OCI-LY1 (cell line): ENCODE measurements at regions not wholly inside any gene's neighbourhood (a gene's known extent, or its start where the extent isn't known, plus 50 kb on each side); places are given as distances from the start of the nearest gene placed in this dataset.

Experiments used
- EZH2 ChIP-seq: fragments of 200-600 bp; sonication (generic), shearing (Covaris generic); IDR thresholded peaks from 2 replicates; pipeline ENCODE4 v1.8.0; 2017; ENCODE audit warnings: borderline replicate concordance, mixed run types, mild to moderate bottlenecking, antibody characterized with exemption, low read length, moderate library complexity, mixed read lengths
- TF ChIP-seq, protein P1 (sequence below): fragments of 200-600 bp; sonication (generic), shearing (Covaris generic); IDR thresholded peaks from 2 replicates; pipeline ENCODE4 v1.5.1; 2017; ENCODE audit warnings: mild to moderate bottlenecking, antibody characterized with exemption, low read length, moderate library complexity, mixed read lengths

- TF ChIP-seq, protein P1, sequence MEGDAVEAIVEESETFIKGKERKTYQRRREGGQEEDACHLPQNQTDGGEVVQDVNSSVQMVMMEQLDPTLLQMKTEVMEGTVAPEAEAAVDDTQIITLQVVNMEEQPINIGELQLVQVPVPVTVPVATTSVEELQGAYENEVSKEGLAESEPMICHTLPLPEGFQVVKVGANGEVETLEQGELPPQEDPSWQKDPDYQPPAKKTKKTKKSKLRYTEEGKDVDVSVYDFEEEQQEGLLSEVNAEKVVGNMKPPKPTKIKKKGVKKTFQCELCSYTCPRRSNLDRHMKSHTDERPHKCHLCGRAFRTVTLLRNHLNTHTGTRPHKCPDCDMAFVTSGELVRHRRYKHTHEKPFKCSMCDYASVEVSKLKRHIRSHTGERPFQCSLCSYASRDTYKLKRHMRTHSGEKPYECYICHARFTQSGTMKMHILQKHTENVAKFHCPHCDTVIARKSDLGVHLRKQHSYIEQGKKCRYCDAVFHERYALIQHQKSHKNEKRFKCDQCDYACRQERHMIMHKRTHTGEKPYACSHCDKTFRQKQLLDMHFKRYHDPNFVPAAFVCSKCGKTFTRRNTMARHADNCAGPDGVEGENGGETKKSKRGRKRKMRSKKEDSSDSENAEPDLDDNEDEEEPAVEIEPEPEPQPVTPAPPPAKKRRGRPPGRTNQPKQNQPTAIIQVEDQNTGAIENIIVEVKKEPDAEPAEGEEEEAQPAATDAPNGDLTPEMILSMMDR, result no peak
- TF ChIP-seq EZH2, result no peak
Observed at GRCh38 chr7:13454916-13455592, 534.4 kb downstream of the ETV1 start.
